ENCODE measurements at regions not wholly inside any gene's neighbourhood (a gene's known extent, or its start where the extent isn't known, plus 50 kb on each side); places are given as distances from the start of the nearest gene placed in this dataset.

- no peaks in the 10 kb centered on the region for H3K4me1 ChIP-seq
- no peaks in the 10 kb centered on the region for H3K27me3 ChIP-seq
- H3K4me1 Mint-ChIP-seq = no peaks in the 10 kb centered on the region
- no peak overlapping the region for H3K4me3 Mint-ChIP-seq
- H3K9ac ChIP-seq = no peak overlapping the region
- H4K20me1 ChIP-seq (ENCODE audit: low read depth) = no peaks in the 10 kb centered on the region
- TF ChIP-seq CTCF (IDR thresholded peaks at IDR 0.05) (no peak), EZH2 (IDR thresholded peaks at IDR 0.05) (no peak), EZH2phosphoT487 (IDR thresholded peaks at IDR 0.05) (no peak)
- H3K36me3 Mint-ChIP-seq = no peaks in the 10 kb centered on the region
- H3K27me3 Mint-ChIP-seq (ENCODE audit: insufficient read depth, low read depth) = peaks cover 6% of the 10 kb centered on the region
- H3F3A ChIP-seq (ENCODE audit: low read depth) = no peaks in the 10 kb centered on the region
- H3K4me2 ChIP-seq = no peak overlapping the region
- no peak overlapping the region for H3K4me3 ChIP-seq
- no peak overlapping the region for H2AFZ ChIP-seq (replicated peaks)
- no peaks in the 10 kb centered on the region for H3K9me3 Mint-ChIP-seq
- H3K27ac Mint-ChIP-seq = no peak overlapping the region
- no peaks in the 10 kb centered on the region for H3K9me3 ChIP-seq (ENCODE audit: low read depth)
- no peaks in the 10 kb centered on the region for H3K79me2 ChIP-seq (ENCODE audit: low read depth)
- no peak overlapping the region for H3K27ac ChIP-seq
- DNase-seq (ENCODE audit: low spot score) = no peak
- no peaks in the 10 kb centered on the region for H3K36me3 ChIP-seq
Observed at GRCh38 chr4:151928112-151928511, 167.3 kb upstream of the GATB start.

- Mint-ChIP-seq H3K9me3 (no peaks in the 10 kb centered on the region), H3K4me1 (peaks cover 4% of the 10 kb centered on the region), H3K27ac (no peak overlapping the region), H3K4me3 (no peak overlapping the region), H3K27me3 (ENCODE audit: insufficient read depth, low read depth) (peaks cover 13% of the 10 kb centered on the region), H3K36me3 (no peaks in the 10 kb centered on the region)
- H3K27ac ChIP-seq = no peak overlapping the region
- DNase-seq (ENCODE audit: low spot score) = no peak
- H3K27me3 ChIP-seq = no peaks in the 10 kb centered on the region
- H3K79me2 ChIP-seq (ENCODE audit: low read depth) = no peaks in the 10 kb centered on the region
- H2AFZ ChIP-seq (replicated peaks) = no peak overlapping the region
- H3K4me1 ChIP-seq = peaks cover 5% of the 10 kb centered on the region
- no peak overlapping the region for H3K4me2 ChIP-seq
- H3K36me3 ChIP-seq = no peaks in the 10 kb centered on the region
- TF ChIP-seq EZH2phosphoT487 (IDR thresholded peaks at IDR 0.05) (no peak), EZH2 (IDR thresholded peaks at IDR 0.05) (no peak), CTCF (IDR thresholded peaks at IDR 0.05) (no peak)
- no peak overlapping the region for H3K4me3 ChIP-seq
- peaks cover 5% of the 10 kb centered on the region for H3F3A ChIP-seq (ENCODE audit: low read depth)
- no peaks in the 10 kb centered on the region for H3K9me3 ChIP-seq (ENCODE audit: low read depth)
- no peak overlapping the region for H3K9ac ChIP-seq
- H4K20me1 ChIP-seq (ENCODE audit: low read depth) = no peaks in the 10 kb centered on the region
Observed at GRCh38 chr4:151922811-151923210, 162.0 kb upstream of the GATB start.

- Histone ChIP-seq H3K36me3 (no peaks in the 10 kb centered on the region), H3F3A (ENCODE audit: low read depth) (peaks cover 10% of the 10 kb centered on the region), H3K9me3 (ENCODE audit: low read depth) (no peaks in the 10 kb centered on the region), H3K4me2 (no peak overlapping the region), H4K20me1 (ENCODE audit: low read depth) (no peaks in the 10 kb centered on the region), H3K27me3 (no peaks in the 10 kb centered on the region), H3K4me1 (peaks cover 10% of the 10 kb centered on the region), H3K9ac (no peak overlapping the region), H3K27ac (no peak overlapping the region), H2AFZ (replicated peaks) (no peak overlapping the region), H3K79me2 (ENCODE audit: low read depth) (no peaks in the 10 kb centered on the region), H3K4me3 (no peak overlapping the region)
- H3K4me1 Mint-ChIP-seq = peaks cover 9% of the 10 kb centered on the region
- H3K36me3 Mint-ChIP-seq = no peaks in the 10 kb centered on the region
- TF ChIP-seq EZH2 (IDR thresholded peaks at IDR 0.05) = no peak
- TF ChIP-seq EZH2phosphoT487 (IDR thresholded peaks at IDR 0.05) = no peak
- no peak for TF ChIP-seq CTCF (IDR thresholded peaks at IDR 0.05)
- no peaks in the 10 kb centered on the region for H3K9me3 Mint-ChIP-seq
- H3K27ac Mint-ChIP-seq = no peak overlapping the region
- H3K4me3 Mint-ChIP-seq = no peak overlapping the region
- peaks cover 13% of the 10 kb centered on the region for H3K27me3 Mint-ChIP-seq (ENCODE audit: insufficient read depth, low read depth)
- DNase-seq (ENCODE audit: low spot score) = no peak
Observed at GRCh38 chr4:151922306-151922705, 161.5 kb upstream of the GATB start.
